ENCODE measurements at regions not wholly inside any gene's neighbourhood (a gene's known extent, or its start where the extent isn't known, plus 50 kb on each side); places are given as distances from the start of the nearest gene placed in this dataset.
"Not testable (repeated sequence)": the region's sequence is repeated elsewhere in the genome, so short reads cannot be mapped to it uniquely, and the experiment has no call there.

GRCh38 chr5:82971901-82972300 lies 105.3 kb downstream of the TMEM167A start:
- no peaks in the 10 kb centered on the region for H3K4me1 ChIP-seq
- no peak for TF ChIP-seq CTCF (IDR thresholded peaks at IDR 0.05)
- no peak for TF ChIP-seq POLR2A (IDR thresholded peaks at IDR 0.05)
- no peak for TF ChIP-seq POLR2AphosphoS5 (IDR thresholded peaks at IDR 0.05)
- intact Hi-C loops (cut with DNase I; ENCODE audit: low total_unique reads): no loop called here

GRCh38 chr5:82971034-82971806 lies 106.0 kb downstream of the TMEM167A start:
- H3K4me1 ChIP-seq; H3K27me3 ChIP-seq; H3K27ac ChIP-seq; intact Hi-C loops (cut with DNase I; ENCODE audit: low total_unique reads); DNase-seq (ENCODE audit: low spot score in 2 of 2); H3K4me3 ChIP-seq; H3K36me3 ChIP-seq: not testable (repeated sequence)
- peaks cover 15 to 18% of the 10 kb centered on the region in 2 donors for H3K9me3 ChIP-seq

More at GRCh38 chr5:82971901-82972300, 105.3 kb downstream of the TMEM167A start:
- H3K9me3 ChIP-seq: peaks cover 15 to 18% of the 10 kb centered on the region in 2 donors
- H3K4me3 ChIP-seq: no peak overlapping the region
- no peaks in the 10 kb centered on the region for H3K36me3 ChIP-seq
- no peaks in the 10 kb centered on the region for H3K27me3 ChIP-seq
- no peak for DNase-seq (ENCODE audit: low spot score in 2 of 2)
- no peak overlapping the region for H3K27ac ChIP-seq

- H3K9me3 ChIP-seq; H3K36me3 ChIP-seq; DNase-seq (ENCODE audit: low spot score in 2 of 2); H3K4me3 ChIP-seq; intact Hi-C loops (cut with DNase I; ENCODE audit: low total_unique reads); H3K4me1 ChIP-seq; H3K27ac ChIP-seq; H3K27me3 ChIP-seq: not testable (repeated sequence)
Observed at GRCh38 chr5:82969221-82969976, 107.8 kb downstream of the TMEM167A start.

- H3K27me3 ChIP-seq: no peaks in the 10 kb centered on the region
- H3K4me1 ChIP-seq: no peaks in the 10 kb centered on the region
- intact Hi-C loops (cut with DNase I; ENCODE audit: low total_unique reads): no loop called here
- no peak overlapping the region for H3K27ac ChIP-seq
- no peak for TF ChIP-seq POLR2A (IDR thresholded peaks at IDR 0.05)
- no peak for TF ChIP-seq POLR2AphosphoS5 (IDR thresholded peaks at IDR 0.05)
- no peak for TF ChIP-seq CTCF (IDR thresholded peaks at IDR 0.05)
- no peaks in the 10 kb centered on the region for H3K9me3 ChIP-seq
- H3K36me3 ChIP-seq: no peaks in the 10 kb centered on the region
- no peak for DNase-seq (ENCODE audit: low spot score in 2 of 2)
- no peak overlapping the region for H3K4me3 ChIP-seq
Observed at GRCh38 chr5:82967072-82967471, 110.1 kb downstream of the TMEM167A start.

- H3K9me3 ChIP-seq: peaks cover 5 to 12% of the 10 kb centered on the region in 2 donors
- intact Hi-C loops (cut with DNase I; ENCODE audit: low total_unique reads): no loop called here
- no peaks in the 10 kb centered on the region for H3K4me1 ChIP-seq
- TF ChIP-seq POLR2A (IDR thresholded peaks at IDR 0.05): no peak
- TF ChIP-seq CTCF (IDR thresholded peaks at IDR 0.05): no peak
- no peak for TF ChIP-seq POLR2AphosphoS5 (IDR thresholded peaks at IDR 0.05)
- H3K27me3 ChIP-seq: no peaks in the 10 kb centered on the region
- H3K27ac ChIP-seq: no peak overlapping the region
- no peak overlapping the region for H3K4me3 ChIP-seq
- H3K36me3 ChIP-seq: no peaks in the 10 kb centered on the region
- no peak for DNase-seq (ENCODE audit: low spot score in 2 of 2)
Observed at GRCh38 chr5:82959466-82959865, 117.7 kb downstream of the TMEM167A start.

GRCh38 chr5:82956600-82956999 lies 120.6 kb downstream of the TMEM167A start:
- Histone ChIP-seq H3K27ac (no peak overlapping the region), H3K4me1 (no peaks in the 10 kb centered on the region), H3K27me3 (no peaks in the 10 kb centered on the region), H3K36me3 (no peaks in the 10 kb centered on the region), H3K9me3 (peaks cover 5 to 12% of the 10 kb centered on the region in 2 donors), H3K4me3 (no peak overlapping the region)
- TF ChIP-seq POLR2AphosphoS5 (IDR thresholded peaks at IDR 0.05) (no peak), CTCF (IDR thresholded peaks at IDR 0.05) (no peak), POLR2A (IDR thresholded peaks at IDR 0.05) (no peak)
- DNase-seq (ENCODE audit: low spot score in 2 of 2): no peak
- intact Hi-C loops (cut with DNase I; ENCODE audit: low total_unique reads): no loop called here
